ENCODE measurements at regions not wholly inside any gene's neighbourhood (a gene's known extent, or its start where the extent isn't known, plus 50 kb on each side); places are given as distances from the start of the nearest gene placed in this dataset.

DNA sequence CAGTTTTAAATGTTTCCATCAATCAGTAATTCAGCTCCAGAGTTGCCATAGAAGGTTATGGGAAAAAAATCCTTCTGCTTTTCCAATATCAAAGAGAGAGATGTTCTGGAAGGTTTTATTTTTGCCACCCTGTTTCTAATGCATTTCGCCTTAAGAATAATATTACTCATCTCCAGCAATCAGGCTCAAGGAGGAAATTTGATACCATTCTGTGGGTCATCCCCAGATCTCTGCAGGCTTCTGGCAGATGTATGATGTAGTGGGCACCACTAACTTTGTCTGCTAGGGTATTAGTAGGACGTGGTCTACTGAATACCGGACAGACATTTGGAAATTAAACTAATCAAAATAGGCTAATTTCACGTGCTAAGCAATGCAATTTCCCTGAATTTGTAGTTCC is 645.4 kb upstream of the TENM3 start:
- Histone ChIP-seq H4K20me1 (ENCODE audit: insufficient read depth) (no peaks in the 10 kb centered on the region), H3K4me3 (IDR thresholded peaks at IDR 0.05; ENCODE audit: insufficient read depth, low read depth, low read length) (no peak overlapping the region), H3K79me2 (ENCODE audit: insufficient read depth, low read depth) (no peaks in the 10 kb centered on the region), H3K4me2 (no peak overlapping the region), H2AFZ (ENCODE audit: low read depth) (no peak overlapping the region), H3K9ac (no peak overlapping the region), H3K36me3 (ENCODE audit: insufficient read depth) (no peaks in the 10 kb centered on the region), H3K4me1 (ENCODE audit: low read depth, poor library complexity, severe bottlenecking) (no peaks in the 10 kb centered on the region), H3K27ac (no peak overlapping the region), H3K27me3 (ENCODE audit: insufficient read depth, low read depth) (no peaks in the 10 kb centered on the region)
- TF ChIP-seq, protein P1, sequence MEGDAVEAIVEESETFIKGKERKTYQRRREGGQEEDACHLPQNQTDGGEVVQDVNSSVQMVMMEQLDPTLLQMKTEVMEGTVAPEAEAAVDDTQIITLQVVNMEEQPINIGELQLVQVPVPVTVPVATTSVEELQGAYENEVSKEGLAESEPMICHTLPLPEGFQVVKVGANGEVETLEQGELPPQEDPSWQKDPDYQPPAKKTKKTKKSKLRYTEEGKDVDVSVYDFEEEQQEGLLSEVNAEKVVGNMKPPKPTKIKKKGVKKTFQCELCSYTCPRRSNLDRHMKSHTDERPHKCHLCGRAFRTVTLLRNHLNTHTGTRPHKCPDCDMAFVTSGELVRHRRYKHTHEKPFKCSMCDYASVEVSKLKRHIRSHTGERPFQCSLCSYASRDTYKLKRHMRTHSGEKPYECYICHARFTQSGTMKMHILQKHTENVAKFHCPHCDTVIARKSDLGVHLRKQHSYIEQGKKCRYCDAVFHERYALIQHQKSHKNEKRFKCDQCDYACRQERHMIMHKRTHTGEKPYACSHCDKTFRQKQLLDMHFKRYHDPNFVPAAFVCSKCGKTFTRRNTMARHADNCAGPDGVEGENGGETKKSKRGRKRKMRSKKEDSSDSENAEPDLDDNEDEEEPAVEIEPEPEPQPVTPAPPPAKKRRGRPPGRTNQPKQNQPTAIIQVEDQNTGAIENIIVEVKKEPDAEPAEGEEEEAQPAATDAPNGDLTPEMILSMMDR (conservative IDR thresholded peaks at IDR 0.05; ENCODE audit: low read depth, low read length) = no peak

DNA sequence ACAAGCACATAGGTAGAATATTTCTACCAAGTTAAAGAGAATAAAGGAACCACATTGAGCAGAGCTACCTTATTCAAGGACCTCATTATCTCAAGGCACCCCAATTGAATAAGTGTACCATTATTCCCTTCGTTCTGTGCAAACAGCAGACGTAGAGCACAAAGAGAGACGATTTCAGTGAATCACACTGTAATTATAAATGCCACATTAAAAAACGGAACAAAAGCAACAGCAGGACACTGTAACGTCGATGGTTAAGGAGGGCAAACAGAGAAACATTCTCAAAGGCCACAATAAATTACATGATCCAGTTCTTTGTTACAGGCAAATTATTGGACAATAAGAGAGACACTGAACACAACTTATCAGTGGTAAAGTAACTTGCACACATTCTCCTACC is 644.1 kb upstream of the TENM3 start:
- no peak overlapping the region for H3K4me3 ChIP-seq (IDR thresholded peaks at IDR 0.05; ENCODE audit: insufficient read depth, low read depth, low read length)
- no peak overlapping the region for H3K4me2 ChIP-seq
- H2AFZ ChIP-seq (ENCODE audit: low read depth) = no peak overlapping the region
- no peak overlapping the region for H3K27ac ChIP-seq
- TF ChIP-seq, protein P1 (conservative IDR thresholded peaks at IDR 0.05; ENCODE audit: low read depth, low read length) = no peak
- H3K9ac ChIP-seq = no peak overlapping the region
- H3K27me3 ChIP-seq (ENCODE audit: insufficient read depth, low read depth) = no peaks in the 10 kb centered on the region
- H3K79me2 ChIP-seq (ENCODE audit: insufficient read depth, low read depth) = no peaks in the 10 kb centered on the region
- H3K4me1 ChIP-seq (ENCODE audit: low read depth, poor library complexity, severe bottlenecking) = no peaks in the 10 kb centered on the region
- H4K20me1 ChIP-seq (ENCODE audit: insufficient read depth) = no peaks in the 10 kb centered on the region
- no peaks in the 10 kb centered on the region for H3K36me3 ChIP-seq (ENCODE audit: insufficient read depth)

DNA sequence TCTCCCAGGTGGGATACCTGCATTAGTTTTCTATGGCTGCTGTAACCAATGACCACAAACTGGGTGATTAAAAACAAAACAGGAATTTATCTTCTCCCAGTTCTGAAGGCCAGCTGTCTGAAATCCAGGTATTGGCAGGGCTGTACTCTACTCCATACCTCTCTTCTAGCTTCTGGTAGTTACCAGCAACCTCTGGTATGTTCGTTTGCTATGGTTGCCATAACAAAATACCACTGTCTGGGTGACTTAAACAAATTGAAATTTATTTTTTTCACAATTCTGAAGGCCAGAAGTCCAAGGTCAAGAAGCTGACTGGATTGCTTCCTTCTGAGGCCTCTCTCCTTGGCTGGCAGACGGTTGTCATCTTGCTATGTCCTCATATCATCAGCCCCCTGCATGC is 642.1 kb upstream of the TENM3 start:
- H2AFZ ChIP-seq (ENCODE audit: low read depth) = no peak overlapping the region
- H3K9ac ChIP-seq = no peak overlapping the region
- no peak overlapping the region for H3K27ac ChIP-seq
- H3K27me3 ChIP-seq (ENCODE audit: insufficient read depth, low read depth) = no peaks in the 10 kb centered on the region
- no peak overlapping the region for H3K4me2 ChIP-seq
- H4K20me1 ChIP-seq (ENCODE audit: insufficient read depth) = no peaks in the 10 kb centered on the region
- no peaks in the 10 kb centered on the region for H3K4me1 ChIP-seq (ENCODE audit: low read depth, poor library complexity, severe bottlenecking)
- TF ChIP-seq, protein P1 (conservative IDR thresholded peaks at IDR 0.05; ENCODE audit: low read depth, low read length) = no peak
- no peaks in the 10 kb centered on the region for H3K79me2 ChIP-seq (ENCODE audit: insufficient read depth, low read depth)
- H3K36me3 ChIP-seq (ENCODE audit: insufficient read depth) = no peaks in the 10 kb centered on the region
- no peak overlapping the region for H3K4me3 ChIP-seq (IDR thresholded peaks at IDR 0.05; ENCODE audit: insufficient read depth, low read depth, low read length)

DNA sequence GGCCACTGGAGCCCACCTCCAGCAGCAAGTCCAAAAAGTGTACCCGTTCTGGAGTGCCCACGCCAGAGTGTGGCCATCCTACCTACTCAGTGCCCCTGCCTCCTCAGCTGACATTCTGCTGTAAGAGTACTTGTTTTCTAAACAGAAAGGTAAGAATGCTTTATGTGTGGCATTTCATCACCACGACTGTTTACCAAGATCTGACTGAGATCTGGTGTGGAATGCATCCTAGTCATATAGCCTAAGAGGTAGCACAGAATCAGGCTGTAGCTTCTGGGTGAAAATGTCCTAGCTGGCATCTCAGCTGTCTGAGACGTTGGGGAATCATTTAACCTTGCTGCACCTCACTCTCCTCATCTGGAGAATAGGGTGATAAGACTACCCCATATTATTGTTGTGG is 638.7 kb upstream of the TENM3 start:
- Histone ChIP-seq H2AFZ (ENCODE audit: low read depth) (no peak overlapping the region), H3K4me1 (ENCODE audit: low read depth, poor library complexity, severe bottlenecking) (no peaks in the 10 kb centered on the region), H3K4me3 (IDR thresholded peaks at IDR 0.05; ENCODE audit: insufficient read depth, low read depth, low read length) (no peak overlapping the region), H3K27ac (no peak overlapping the region), H3K9ac (no peak overlapping the region), H3K4me2 (no peak overlapping the region), H3K36me3 (ENCODE audit: insufficient read depth) (no peaks in the 10 kb centered on the region), H3K27me3 (ENCODE audit: insufficient read depth, low read depth) (no peaks in the 10 kb centered on the region), H4K20me1 (ENCODE audit: insufficient read depth) (no peaks in the 10 kb centered on the region), H3K79me2 (ENCODE audit: insufficient read depth, low read depth) (no peaks in the 10 kb centered on the region)
- TF ChIP-seq, protein P1 (conservative IDR thresholded peaks at IDR 0.05; ENCODE audit: low read depth, low read length) = no peak

DNA sequence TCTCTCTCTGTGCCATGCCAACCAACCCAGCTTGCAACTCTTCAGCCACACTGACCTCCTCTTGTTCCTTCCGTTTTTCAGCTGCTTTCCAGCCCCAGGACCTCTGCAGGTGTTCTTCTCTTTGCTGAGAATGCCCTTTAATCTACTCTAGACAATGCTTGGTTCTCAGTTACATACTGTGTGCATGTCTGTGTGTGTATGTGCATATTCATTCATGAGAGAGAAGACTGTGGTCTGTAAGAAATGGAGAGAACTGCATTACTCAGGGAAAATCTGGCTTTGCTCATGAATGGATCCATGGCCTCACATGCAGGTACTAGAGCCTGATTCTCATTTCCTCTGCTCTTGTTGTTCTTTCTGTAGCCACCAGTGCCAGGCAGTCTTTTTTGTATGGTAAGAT is 636.9 kb upstream of the TENM3 start:
- Histone ChIP-seq H2AFZ (ENCODE audit: low read depth) (no peak overlapping the region), H3K9ac (no peak overlapping the region), H3K79me2 (ENCODE audit: insufficient read depth, low read depth) (no peaks in the 10 kb centered on the region), H3K4me2 (no peak overlapping the region), H4K20me1 (ENCODE audit: insufficient read depth) (no peaks in the 10 kb centered on the region), H3K4me3 (IDR thresholded peaks at IDR 0.05; ENCODE audit: insufficient read depth, low read depth, low read length) (no peak overlapping the region), H3K27ac (no peak overlapping the region), H3K27me3 (ENCODE audit: insufficient read depth, low read depth) (no peaks in the 10 kb centered on the region), H3K36me3 (ENCODE audit: insufficient read depth) (no peaks in the 10 kb centered on the region), H3K4me1 (ENCODE audit: low read depth, poor library complexity, severe bottlenecking) (no peaks in the 10 kb centered on the region)
- TF ChIP-seq, protein P1 (conservative IDR thresholded peaks at IDR 0.05; ENCODE audit: low read depth, low read length) = no peak

All from KMS-11 (cell line).